ENCODE measurements at regions not wholly inside any gene's neighbourhood (a gene's known extent, or its start where the extent isn't known, plus 50 kb on each side); places are given as distances from the start of the nearest gene placed in this dataset.
"Not testable (repeated sequence)": the region's sequence is repeated elsewhere in the genome, so short reads cannot be mapped to it uniquely, and the experiment has no call there.

DNA sequence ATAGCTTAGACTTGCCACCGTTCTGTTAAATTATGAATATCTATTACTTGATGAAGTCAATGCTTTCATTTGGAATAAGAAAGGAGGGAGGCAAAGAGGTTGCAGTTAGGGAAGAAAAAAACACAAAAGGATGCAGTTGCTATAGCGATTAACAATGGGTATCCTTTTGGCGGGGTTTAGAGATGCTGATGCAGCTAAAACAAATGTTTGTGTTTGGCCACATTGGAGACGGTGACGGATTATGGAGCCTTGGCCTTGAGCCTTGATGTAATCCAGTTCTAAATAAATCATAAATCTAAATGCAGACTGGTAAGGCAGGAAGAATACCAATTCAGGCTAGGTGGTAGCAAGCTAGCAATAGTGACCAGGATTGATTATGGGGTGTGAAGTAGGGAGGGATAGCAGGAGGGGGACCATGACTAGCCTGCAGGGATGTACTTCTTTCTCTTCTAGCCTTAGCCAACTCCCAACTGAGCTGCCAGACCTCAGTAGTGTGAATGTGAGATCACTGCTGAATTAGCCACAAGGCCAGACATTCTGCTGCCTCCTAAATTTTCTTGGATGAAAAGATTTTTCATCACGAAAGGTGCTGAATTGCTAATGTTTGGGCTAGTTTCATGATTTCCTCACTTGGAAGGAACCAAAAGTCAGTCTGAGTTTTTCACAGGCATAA is 160.3 kb downstream of the TLR4 start:
- no peak for DNase-seq

DNA sequence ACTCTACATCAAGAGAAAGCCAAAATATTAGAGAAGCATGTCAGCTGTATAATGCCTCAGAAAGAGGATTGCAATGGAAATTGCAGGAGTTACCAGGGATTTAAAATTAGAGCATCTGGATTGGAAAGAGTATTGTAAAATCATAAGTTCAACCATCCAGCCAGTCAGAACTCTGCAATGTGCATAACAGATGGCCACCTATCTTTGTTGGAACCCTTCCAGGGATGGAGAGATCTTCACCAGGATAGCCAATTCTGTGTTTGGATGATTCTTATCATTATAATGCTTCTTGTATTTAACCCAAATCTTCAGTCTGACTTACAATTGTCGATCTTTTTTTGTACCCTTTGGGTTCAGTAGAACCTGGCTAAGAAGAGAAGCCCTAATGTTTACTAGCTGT is 164.4 kb downstream of the TLR4 start:
- DNase-seq = no peak

DNA sequence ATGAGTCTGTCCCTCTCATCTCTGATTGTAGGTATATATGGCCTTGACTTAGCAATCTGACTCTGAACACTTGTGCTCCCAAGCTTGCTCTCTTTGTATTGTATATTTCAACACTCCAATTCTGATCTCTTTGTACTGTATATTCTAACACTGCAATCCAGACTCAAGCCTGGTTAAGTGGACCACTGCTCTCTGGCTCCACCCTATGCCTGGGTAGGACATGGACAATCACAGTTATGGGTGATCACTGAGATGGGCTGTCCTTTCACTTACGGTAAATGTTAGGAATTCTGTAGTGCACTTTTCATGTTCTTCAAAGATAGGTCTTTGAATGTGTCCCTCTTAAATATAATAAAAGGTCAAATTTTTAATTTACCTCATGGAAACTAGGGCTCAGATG is 165.1 kb downstream of the TLR4 start:
- DNase-seq = no peak

DNA sequence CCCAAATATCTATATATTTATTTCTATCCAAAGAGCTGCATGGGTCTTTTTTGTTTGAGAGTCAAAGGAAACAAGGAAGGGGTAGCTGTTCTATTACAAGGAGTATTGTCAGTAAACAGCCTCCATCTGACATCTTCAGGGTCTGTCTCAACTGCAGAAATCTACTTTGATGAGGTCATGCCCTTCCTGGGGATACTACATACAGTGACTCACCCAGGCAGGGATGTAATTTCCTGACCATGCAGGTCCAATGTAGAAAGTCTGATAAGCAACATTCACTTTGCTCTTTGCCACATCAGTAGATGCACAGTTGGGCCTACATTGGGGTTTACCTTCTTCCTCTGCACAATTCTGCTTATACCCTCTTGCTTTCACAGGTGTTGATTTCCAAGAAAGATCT is 165.5 kb downstream of the TLR4 start:
- DNase-seq = no peak

DNA sequence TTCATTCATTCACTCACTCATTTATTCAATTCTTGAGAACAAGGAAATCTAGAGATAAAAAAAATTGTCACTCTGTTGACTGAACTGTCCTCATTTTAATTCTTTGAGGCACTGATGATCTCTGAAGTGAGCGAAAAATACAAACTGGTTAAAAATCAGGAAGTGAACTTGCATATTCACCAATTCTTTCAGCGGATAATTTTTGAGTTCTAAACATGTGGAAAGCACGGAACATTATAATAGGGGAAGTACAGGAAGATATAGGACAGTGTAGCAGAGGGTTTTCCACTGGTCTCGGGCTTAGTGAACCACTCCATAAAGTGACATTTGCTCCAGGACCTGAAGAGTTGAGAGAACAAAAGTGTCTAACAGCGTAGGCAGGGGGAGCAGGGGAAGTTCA is 169.5 kb downstream of the TLR4 start:
- DNase-seq = no peak

DNA sequence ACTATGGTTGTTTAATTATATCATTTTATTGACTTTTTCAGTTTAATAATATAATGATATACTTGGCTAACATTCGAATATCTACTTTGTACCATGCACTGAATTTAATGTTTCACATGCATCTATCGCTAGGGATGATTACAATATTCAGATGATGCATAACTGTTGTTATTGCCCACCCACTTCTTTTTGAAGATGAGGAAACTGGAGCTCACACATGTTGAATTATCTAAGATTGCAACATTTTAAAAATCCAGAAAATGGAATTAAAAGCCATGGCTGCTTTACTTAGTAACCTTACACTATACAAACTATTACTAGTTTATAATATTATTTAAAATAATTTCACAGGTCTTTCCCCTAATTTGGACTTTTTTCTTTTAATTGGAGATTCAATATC is 171.7 kb downstream of the TLR4 start:
- no peak for DNase-seq

DNA sequence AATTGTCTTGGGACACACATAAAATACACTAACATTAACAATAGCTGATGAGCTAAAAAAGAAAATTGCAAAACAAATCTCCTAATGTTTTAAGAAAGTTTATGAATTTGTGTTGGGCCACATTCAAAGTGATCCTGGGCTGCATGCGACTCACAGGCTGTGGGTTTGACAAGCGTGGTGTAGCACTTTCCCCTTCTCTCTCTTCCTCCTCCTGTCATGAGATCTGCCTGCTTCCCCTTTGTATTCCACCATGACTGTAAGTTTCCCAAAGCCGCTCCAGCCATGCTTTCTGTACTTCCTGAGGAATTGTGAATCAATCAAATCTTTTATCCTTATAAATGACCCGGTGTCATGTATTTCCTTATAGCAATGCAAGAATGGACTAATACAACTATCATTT is 178.0 kb downstream of the TLR4 start:
- DNase-seq = no peak

DNA sequence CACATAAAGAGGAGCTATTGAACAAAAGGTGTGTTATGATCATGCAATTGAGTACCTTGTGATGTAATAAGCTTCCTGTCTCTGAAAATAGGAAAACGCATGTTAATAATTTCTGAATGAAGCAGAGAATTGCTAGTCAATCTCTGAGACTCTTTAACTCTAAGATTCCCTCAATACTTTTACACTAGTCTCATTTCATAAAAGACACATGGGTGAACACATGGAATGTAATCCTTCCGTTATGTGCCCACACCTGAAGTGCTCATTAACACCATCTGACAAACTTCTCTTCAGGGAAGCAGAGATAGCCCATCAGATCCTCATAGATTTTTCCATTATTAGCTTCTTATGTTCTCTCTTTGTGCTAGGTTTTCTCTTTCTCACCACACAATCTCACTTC is 182.4 kb downstream of the TLR4 start:
- DNase-seq = no peak

DNA sequence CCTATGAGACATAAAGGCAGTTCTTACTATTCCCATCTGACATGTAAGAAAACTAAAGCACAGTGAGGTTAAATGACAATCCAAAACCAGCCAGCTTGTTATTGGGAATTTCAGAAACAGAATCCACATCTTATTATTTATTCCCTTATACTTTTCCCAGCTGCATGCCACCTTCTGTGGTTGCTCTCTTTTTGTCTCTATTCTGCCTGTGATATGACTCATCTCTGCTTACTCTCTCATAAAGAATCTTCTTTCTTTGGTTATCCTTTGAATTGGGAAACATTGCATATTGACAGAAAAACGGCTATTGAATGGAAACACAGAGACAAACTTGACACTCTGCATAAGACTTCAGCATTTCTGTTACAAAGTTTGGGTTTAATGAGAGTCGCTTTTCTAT is 183.2 kb downstream of the TLR4 start:
- DNase-seq = no peak

DNA sequence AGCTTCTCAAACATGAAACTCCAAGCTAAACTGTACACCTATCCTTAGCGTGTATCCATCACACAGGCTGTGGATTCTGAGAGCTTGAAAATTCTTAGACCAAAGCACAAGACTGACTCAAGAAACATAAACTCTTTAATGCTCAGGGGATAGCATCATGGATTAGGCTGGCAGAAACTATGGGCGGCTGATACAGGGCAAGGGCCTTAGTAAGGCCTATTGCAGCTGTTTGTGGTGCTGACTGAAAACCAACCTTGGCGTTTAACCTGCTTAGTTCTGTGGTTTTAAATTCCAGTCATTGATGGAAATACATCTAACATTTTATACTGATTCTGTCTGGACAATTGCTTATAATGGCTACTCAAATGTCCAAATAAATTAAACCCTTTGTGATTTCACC is 183.7 kb downstream of the TLR4 start:
- no peak for DNase-seq

DNA sequence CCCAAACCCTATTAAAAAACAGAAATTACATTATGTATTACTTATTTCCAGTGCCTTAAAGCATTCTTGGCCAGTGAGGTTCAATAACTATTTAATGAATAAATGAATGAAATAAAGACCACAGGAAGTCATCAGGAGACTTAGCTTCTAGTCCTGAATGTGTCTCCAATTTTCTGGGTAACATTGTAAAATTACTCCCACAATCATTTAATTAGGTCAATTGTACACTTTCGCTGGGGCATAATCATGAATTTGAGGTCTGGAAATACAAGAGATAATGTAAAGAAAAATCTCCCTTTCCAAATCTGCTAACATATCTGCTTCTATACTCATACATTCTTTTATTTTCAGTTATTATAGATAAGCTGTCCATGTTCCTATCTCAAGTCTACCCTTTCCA is 199.2 kb downstream of the TLR4 start:
- DNase-seq = no peak

DNA sequence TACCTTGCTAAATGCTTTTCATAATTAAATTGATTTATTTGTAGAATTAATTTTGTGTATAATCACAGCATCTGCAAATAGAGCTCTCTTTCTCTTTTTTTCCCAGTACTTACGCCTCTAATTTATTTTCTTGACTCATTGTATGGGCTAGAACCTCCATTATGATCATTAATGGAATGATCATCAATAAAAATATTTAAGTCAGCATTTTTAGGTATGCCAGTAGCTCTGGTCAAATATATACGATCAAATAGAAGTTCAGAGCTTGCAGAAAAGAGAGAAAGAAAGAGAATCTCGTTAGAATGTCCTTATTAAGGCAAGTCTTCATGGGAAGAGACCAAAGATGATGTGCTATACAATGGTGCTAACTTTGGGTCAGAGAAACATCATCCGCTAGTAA is 202.6 kb downstream of the TLR4 start:
- no peak for DNase-seq

DNA sequence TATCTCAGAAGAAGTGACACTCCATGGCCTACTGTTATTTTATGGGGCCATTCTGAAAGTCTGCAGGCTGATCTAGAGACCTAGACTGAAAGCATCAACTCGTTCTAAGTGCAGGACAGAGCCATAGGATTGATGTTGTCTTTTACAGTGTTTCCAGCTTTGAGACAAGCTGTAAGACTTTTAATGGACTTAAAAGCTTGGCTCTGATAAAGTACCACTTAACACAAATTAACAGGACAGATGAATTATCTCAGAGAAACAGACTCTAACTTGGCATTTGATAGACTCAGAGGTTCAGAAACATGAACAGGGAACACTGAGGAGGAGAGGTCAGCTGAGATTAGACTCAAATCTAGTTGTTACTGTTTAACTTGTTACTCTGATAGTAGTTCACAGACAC is 203.2 kb downstream of the TLR4 start:
- no peak for DNase-seq

DNA sequence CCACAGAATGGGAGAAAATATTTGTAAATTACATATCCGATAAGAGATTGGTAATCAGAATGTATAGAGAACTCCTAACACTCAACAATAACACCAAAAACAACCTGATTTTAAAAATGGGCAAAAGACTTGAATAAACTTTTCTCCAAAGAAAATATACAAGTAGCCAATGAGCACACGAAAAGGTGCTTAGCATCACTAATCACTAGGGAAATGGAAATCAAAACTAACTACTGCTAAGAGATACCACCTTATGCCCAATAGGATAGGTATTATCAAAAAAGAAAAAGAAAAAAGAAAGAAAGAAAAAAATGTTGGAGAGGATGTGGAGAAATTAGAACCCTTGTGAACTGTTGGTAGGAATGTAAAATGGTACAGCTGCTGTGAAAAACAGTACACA is 212.1 kb downstream of the TLR4 start:
- DNase-seq = no peak

DNA sequence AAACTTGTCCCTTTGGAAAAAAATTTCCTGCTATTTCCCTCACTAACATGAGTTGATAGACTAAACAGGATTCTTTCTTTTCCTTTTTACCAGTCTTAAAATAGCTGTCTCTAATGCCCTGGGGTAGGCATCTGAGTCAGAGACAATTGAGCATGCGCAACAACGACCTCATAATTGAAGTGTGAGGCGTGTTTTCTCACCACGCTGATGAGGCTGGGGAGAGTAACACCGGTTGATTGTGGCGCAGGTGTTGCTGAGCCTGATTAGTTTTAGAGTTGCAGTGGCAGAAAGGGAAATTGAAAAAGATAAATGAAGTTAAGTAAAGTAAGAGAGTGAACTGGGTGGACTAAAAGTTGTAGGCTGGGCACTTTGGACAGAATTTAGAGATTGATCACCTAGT is 213.7 kb downstream of the TLR4 start:
- DNase-seq = no peak

DNA sequence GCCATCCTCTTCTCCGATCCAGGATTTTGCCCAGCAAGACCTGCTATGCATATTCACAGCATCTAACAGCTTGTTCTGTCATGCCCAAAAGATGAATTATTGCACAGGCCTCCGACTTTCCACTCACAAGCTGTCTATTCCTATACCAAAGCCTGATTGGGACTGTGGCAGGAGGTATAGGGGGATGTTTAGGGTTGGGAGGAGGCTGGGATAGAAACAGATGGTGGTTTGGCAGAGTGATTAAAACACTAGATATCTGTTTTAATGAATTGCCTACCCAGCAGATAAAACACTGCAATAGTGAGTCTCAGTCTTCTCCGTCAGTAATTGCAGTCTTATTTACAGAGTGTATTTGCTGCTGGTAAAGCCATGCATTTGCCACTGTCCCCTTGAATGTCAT is 215.3 kb downstream of the TLR4 start:
- no peak for DNase-seq

DNA sequence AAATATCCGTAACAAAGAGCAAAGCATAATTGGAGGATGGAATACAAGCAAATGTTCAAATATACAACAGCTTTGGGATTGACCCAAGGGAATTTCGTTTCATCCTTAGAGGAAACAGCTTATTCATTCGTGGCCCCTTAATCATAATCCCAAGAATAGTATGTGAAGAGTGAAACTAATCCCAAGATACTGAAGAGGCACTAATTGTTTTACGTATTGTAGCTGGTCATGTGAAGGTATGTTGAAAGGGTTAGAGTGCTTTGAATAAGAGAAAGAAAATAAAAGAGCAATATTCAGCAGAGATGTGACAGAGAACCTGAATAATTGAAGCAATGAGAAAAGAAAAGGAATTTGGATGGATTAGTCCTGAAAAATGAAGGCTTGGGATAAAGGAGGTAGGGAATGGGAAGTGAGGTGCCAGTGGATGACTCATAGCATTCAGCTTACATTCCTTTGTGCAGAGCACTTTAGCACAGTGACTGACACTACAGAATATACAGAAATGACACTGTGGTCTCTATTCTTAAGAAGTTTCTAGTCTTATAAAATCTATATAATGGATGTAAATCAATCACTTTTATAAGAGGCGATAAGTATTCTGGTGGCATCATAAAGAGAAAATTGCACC is 221.9 kb downstream of the TLR4 start:
- DNase-seq = no peak

DNA sequence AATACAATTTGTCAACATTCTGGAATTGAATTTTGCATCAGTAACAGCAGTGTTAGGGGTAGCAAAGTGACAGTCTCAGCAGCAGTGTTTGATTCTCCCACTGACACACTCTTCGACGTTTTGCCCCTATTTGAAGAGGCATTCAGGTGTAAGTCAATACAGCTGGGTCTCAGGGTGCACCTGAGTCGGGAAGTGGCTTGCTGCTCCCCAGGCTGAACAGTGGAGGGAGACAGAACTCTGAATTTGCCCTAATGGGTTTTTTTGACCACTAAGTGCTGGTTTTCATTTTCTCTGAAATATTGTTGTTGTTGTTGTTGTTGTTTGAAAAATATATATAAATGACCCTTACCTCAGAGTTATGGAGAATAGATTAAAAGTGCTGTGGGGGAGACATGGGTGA is 223.2 kb downstream of the TLR4 start:
- DNase-seq = no peak

DNA sequence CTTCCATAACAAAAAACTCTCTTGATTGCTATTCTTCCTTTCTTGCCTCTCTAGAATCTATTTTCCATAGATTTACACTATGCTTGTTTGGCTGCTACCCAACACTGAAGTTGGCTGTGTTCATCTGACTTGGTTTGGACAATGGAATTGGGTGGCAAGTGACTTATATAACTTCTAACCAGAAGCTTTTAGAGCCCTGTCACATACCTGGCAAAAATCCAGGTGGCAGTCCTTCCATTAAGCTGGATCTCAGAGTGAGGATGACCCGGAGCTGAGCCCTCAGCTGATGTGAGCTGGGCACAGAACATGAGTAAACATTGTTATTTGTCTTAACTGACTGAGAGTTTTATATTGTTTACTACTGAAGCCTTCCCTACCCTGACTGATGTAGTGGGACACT is 225.7 kb downstream of the TLR4 start:
- no peak for DNase-seq

DNA sequence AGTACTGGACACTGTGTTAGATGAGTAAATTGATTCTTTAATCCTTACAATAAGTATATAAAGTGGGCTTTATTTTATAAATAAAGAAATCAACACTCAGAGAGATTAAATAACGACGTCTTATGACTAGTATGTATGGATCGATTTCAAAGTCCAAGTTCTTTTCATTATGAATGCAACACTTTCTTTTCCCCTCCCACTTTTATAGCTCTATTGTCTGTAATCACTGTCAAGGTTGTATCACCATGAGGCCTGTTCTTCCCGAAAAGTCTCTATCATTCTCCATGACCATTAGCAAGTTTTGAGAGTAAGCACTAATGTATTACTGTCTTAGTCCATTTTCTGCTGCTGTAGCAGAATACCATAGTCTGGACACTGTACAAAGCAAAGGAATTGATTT is 228.4 kb downstream of the TLR4 start:
- DNase-seq = no peak

DNA sequence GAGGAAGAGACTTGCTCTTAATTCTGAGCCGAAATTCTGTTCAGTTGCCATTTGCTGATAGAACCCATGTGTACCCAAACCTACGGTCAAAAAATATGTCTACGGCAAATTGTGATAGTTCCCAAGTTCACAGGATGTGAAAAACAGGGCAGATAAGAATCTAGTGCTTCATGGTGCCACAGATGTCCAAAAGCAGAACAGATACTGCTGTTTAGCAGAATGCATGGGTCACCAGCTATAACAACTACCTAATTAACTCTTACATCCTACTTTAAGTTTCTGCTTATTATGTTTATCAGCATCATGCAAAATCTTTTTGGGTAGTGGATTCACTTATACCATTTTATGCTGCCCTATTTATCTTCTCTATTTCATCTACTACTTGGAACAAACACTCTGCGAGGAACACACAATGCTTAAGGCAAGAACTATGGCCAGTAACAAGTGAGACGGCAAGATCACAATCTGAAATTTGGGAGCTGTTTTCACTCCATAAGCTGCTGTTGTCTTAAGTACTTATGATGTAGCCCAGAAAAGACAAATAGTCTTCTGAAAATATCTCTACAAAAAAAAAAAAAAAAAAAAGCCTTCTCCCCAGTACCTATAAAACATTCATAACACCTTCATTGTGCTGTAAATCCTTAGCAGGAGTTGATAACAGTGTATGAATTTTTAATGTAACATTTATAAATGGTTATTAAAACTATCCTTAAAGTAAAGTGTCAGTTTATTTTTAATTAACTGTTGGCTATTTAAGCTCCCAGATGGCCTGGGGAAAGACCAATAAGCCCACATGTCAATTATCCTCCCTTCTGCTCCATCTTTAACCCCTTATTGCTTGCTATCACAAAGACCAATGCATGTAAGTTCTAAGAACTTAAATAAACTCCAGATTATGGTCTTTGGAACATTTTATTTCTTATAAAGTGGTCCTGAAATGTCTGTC is 232.3 kb downstream of the TLR4 start:
- no peak for DNase-seq

DNA sequence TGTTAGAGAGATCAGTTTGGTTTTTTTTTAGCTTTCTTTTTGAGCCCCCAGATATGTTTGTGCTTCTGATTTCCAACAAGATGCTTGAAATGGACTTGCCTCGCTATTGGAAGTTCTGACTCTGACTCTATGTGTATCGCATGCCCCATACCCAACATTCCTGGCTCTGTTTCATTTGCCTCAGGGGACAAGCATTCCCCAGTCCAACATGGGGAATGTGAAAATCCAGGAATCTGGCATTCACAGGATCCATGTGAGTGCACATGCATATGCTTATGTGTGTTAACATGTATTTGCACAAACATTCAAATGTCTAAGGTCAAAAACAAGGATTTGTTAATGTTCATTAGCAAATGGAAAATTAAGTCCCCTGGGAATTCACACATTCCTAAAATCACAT is 233.9 kb downstream of the TLR4 start:
- DNase-seq = no peak

DNA sequence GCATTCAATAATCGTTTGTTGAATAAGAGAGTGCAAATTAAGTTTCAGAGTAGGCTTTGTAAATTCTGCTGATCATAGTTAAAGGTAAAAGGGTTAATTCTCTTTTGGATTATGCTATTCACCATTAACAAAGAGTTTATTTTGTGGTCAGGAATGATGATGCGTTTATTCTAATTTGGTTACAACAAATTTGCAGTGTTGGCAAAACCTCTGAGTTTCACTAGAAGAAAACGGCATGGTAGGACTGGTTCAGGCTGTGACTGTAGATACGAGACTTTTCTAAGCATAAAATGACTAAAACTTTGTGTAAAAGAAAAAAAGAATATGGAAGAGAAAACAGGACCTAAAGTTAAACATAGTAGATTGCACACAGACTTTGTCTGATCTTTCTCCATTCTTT is 234.7 kb downstream of the TLR4 start:
- DNase-seq = no peak

DNA sequence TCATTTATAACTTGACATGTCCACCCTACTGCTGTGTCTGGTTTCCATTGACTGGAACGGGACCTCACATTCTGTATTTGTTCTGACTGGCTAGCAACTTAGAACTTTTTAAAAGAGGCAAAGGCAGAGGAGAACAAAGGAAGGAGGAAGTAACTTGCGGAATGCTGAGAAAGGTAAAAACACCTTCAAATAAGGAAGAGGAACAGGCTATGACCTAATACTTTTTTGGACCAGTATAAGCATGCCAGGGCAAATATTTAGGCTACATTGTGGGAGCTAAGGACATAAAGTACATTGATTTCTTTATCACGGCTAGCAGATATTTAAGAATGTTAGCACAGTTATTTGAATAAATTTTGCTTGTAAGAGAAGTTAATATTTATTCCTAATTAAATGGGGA is 240.5 kb downstream of the TLR4 start:
- not testable (repeated sequence) for DNase-seq

All from HCEC 1CT (cell line).